GM21515 (cell line): ENCODE measurements at regions not wholly inside any gene's neighbourhood (a gene's known extent, or its start where the extent isn't known, plus 50 kb on each side); places are given as distances from the start of the nearest gene placed in this dataset.
"Not testable (repeated sequence)": the region's sequence is repeated elsewhere in the genome, so short reads cannot be mapped to it uniquely, and the experiment has no call there.

Experiments used
- ATAC-seq: cut with Tn5 transposase; IDR thresholded peaks from one replicate; pipeline ENCODE4 v1.9.1; 2021; ENCODE audit not compliant: unreplicated experiment

GRCh38 chr5:14054965-14055963 lies 87.9 kb upstream of the TRIO start:
- no peak for ATAC-seq

GRCh38 chr5:14054111-14054854 lies 88.9 kb upstream of the TRIO start:
- no peak for ATAC-seq

GRCh38 chr5:14050821-14051220 lies 92.3 kb upstream of the TRIO start:
- ATAC-seq, result no peak

GRCh38 chr5:14048434-14048833 lies 94.7 kb upstream of the TRIO start:
- ATAC-seq, result no peak

- no peak for ATAC-seq
Measured at GRCh38 chr5:14041528-14042192, 97.2 kb upstream of the DNAH5 start.

- no peak for ATAC-seq
Measured at GRCh38 chr5:14040542-14040941, 96.1 kb upstream of the DNAH5 start.

GRCh38 chr5:14039576-14039975 lies 95.1 kb upstream of the DNAH5 start:
- ATAC-seq, result no peak

- ATAC-seq, result no peak
Measured at GRCh38 chr5:14039063-14039462, 94.6 kb upstream of the DNAH5 start.

GRCh38 chr5:14038341-14038959 lies 94.0 kb upstream of the DNAH5 start:
- no peak for ATAC-seq

GRCh38 chr5:14036947-14037346 lies 92.5 kb upstream of the DNAH5 start:
- ATAC-seq, result no peak

GRCh38 chr5:14036514-14036913 lies 92.0 kb upstream of the DNAH5 start:
- ATAC-seq, result no peak

- ATAC-seq, result no peak
Measured at GRCh38 chr5:14035859-14036503, 91.5 kb upstream of the DNAH5 start.

GRCh38 chr5:14034963-14035362 lies 90.5 kb upstream of the DNAH5 start:
- ATAC-seq, result no peak

- ATAC-seq, result no peak
Measured at GRCh38 chr5:14032918-14033317, 88.4 kb upstream of the DNAH5 start.

- ATAC-seq, result no peak
Measured at GRCh38 chr5:14028938-14029584, 84.6 kb upstream of the DNAH5 start.

- ATAC-seq, result no peak
Measured at GRCh38 chr5:14028188-14028587, 83.7 kb upstream of the DNAH5 start.

GRCh38 chr5:14025569-14026286 lies 81.2 kb upstream of the DNAH5 start:
- no peak for ATAC-seq

GRCh38 chr5:14022971-14023370 lies 78.5 kb upstream of the DNAH5 start:
- no peak for ATAC-seq

GRCh38 chr5:14020944-14021343 lies 76.5 kb upstream of the DNAH5 start:
- not testable (repeated sequence) for ATAC-seq
